Erythroblast (primary cell): ENCODE measurements at regions not wholly inside any gene's neighbourhood (a gene's known extent, or its start where the extent isn't known, plus 50 kb on each side); places are given as distances from the start of the nearest gene placed in this dataset.

ENCODE experiments used
- DNase-seq, 2 experiments: peaks; one replicate each; lab custom pipeline; 2025; lab: John Stamatoyannopoulos, UW
- GATA1 ChIP-seq: IDR thresholded peaks from 2 replicates; pipeline ENCODE4 v1.6.1; 2011; ENCODE audit warnings: low read depth, mild to moderate bottlenecking, control low read depth, low read length, moderate library complexity
- POLR2A ChIP-seq: IDR thresholded peaks from 2 replicates; pipeline ENCODE4 v1.6.1; 2011; ENCODE audit warnings: mild to moderate bottlenecking, low read length

DNA sequence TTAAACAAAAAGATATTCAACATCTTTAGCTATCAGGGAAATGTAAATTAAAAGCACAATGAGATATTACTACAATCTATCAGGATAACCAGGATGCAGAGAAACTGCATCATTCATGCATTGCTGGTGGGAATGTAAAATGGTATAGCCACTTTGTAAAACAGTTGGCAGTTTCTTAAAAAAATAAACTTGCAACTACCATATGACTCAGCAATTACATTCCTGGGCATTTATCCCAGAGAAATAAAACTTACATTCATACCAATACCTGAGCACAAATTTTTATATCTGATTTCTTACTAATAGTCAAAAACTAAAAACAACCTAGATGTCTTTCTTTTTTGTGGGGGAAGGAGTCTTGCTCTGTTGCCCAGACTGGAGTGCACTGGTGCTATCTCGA, 190.3 kb upstream of the TAB2 start:
- TF ChIP-seq GATA1: no peak
- TF ChIP-seq POLR2A: no peak
- DNase-seq: no peak

DNA sequence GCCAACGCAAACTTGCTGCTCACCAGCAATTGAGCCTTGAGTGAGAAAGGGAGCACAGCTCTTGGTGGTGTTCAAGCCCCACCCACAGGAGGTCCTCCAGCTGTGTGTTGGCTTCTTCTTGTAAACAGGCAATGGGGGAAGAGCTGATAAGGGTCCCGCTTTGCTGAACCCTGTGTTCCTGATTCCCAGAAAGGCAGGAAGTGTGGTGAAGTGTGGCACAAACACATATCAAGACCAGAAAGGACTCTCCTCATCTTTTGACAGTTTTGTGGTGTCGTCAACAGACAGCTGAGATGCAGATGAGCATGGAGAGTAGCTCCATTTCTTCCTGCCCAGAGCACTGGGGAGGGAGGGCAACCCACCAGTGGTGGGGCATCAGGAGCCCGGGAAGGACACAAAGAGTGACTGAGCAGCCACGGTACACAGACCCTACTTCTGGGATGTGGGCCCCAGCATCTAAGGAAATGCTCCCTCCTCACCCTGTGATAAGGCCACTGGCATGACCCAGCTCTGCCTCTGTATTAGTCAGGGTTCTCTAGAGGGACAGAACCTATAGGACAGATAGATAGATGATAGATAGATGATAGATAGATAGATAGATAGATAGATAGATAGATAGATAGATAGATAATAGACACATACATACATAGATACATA, 188.9 kb upstream of the TAB2 start:
- peak; percentile 61 to 66 for DNase-seq
- TF ChIP-seq GATA1 (no peak), POLR2A (peak; percentile 44)

DNA sequence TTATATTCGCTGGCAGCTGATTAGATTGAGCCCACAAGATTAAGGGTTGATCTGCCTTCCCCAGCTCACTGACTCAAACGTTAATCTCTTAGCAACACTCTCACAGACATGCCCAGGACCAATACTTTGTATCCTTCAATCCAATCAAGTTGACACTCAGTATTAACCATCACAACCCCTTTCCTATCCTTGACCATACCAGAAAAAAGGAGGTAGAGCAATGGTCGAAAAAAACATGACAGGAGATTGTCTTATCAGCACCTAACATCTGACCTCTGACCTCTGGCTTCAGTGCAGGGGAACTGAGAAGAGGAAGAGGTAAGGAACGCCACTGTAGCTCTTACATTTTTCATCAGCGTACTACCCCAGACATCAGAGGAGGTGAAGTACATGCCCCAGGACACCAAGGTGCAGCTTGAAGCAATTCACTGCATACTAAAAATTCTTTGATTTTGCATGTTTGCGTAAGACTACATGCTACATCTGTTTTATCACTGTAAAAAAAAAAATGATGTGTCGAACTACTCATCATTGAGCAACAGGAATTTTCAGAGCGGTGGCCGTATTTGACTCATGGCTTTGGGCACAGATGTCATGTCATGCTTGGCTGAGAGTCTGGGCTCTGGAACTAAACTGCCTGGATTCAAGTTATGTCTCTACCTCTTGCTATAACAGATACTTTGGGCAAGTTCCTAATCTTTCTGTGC, 188.0 kb upstream of the TAB2 start:
- TF ChIP-seq POLR2A: no peak
- no peak for TF ChIP-seq GATA1
- peak; percentile 52 to 57 for DNase-seq

DNA sequence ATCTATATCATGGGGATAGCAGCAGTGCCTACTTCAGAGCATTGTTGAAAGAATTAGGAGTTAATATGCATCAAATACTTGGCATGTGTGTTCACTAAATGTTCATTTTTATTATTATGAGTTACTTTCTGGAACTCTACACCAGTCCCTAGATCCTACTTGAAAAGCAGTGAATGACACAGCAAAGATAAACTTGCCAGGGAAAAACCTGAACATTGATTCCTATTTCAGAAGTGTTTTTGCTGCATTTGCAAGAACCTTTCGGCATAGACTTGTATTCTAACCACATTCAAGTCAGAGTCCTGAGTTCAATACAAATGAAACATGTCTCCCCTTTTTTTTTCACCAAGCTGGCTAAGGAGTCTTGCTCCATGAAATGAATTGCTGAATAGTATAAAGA, 187.4 kb upstream of the TAB2 start:
- DNase-seq: no peak
- TF ChIP-seq GATA1 (no peak), POLR2A (no peak)

- no peak for DNase-seq
- TF ChIP-seq POLR2A: no peak
- TF ChIP-seq GATA1: no peak
Observed at GRCh38 chr6:149130508-149130907, 187.0 kb upstream of the TAB2 start.

DNA sequence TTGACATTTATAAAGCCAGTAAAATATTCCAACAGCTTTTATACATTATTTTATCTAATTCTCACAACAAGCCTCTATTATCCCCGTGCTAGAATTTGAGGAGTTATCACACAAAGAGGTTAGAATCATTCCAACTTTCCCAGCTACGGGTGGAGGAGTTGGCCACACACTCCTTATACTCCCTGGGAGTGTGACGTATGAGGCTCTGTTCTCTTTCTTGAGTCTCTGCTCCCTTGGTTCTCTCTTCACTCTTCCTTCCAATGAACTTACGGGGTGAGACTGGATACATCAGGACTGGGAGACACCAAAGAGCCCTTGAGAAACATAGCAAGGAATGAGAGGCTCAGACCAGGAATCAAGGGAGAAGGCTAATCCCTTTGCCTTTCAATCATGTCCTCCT, 185.6 kb upstream of the TAB2 start:
- no peak for DNase-seq
- TF ChIP-seq GATA1: no peak
- no peak for TF ChIP-seq POLR2A

GRCh38 chr6:149132336-149132735, 185.2 kb upstream of the TAB2 start:
- no peak for TF ChIP-seq GATA1
- no peak for TF ChIP-seq POLR2A
- DNase-seq: no peak

GRCh38 chr6:149134511-149134933, 183.0 kb upstream of the TAB2 start:
- no peak for DNase-seq
- no peak for TF ChIP-seq POLR2A
- TF ChIP-seq GATA1: no peak

DNA sequence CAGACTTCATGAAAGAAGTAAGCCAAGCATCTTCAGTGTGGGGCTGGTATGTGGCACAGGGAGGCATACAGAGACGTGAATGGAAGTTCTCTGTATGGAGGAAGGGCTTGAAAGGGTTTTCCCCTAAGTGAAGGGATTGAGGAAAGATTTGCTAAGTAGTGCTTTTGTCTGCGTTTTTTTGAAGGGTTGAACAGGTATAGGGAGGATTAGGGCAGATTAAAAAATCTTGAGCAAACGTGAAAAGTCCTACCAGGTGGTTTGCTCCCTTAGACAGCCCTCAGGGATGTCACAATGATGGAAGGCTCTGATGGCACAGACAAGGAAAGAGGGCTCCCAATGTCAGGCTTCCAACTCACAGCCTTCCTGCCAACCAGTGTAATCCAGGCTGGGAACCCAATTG, 181.7 kb upstream of the TAB2 start:
- no peak for TF ChIP-seq POLR2A
- TF ChIP-seq GATA1: no peak

GRCh38 chr6:149136273-149136912, 181.1 kb upstream of the TAB2 start:
- no peak for DNase-seq
- no peak for TF ChIP-seq POLR2A
- no peak for TF ChIP-seq GATA1

More for the DNA sequence above, 181.7 kb upstream of the TAB2 start:
- no peak for DNase-seq

DNA sequence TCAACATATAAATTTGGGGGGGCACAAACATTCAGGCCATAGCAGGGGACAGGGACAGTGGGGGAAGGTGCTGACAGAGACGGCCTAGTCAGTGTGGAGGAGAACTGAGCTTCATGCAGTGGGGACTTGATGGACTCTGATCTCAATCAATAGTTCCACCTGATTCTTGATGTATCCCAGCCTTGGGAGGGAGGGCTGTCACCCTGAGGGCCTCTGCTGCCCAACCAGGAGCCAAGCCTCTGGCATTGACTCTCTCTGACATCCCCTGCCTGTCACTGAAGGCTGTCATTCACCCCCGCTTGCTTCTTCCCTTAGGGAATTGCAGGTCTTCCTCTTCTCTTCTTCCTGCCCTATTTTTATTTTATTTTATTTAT, 180.6 kb upstream of the TAB2 start:
- no peak for DNase-seq
- TF ChIP-seq GATA1: no peak
- TF ChIP-seq POLR2A: no peak

- DNase-seq: no peak
- TF ChIP-seq GATA1 (no peak), POLR2A (no peak)
Observed at GRCh38 chr6:149137594-149137993, 179.9 kb upstream of the TAB2 start.

DNA sequence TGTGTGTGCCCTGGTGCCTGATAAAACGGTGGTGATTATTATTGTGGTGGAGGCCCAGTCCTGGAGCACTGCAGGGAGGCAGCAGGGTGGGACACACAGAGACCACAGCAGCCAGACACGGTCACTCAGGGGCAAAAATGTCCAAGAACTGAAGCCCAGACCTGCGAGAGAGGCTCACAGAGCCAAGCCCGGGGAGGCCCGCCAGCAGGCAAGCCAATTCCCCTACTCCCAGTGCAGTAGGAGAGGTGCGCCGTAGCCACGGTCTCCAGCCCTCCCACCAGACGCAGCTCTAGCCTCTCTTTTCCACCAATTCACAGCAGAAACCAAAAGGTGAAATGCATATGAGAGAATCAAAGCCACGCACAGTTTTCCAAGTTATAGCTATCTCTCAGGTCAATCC, 179.4 kb upstream of the TAB2 start:
- TF ChIP-seq POLR2A (no peak), GATA1 (no peak)
- DNase-seq: no peak

GRCh38 chr6:149138699-149139294, 178.7 kb upstream of the TAB2 start:
- peak in 1 of 2 experiments; percentile 6 for DNase-seq
- no peak for TF ChIP-seq GATA1
- TF ChIP-seq POLR2A: no peak
